DMS153 (cell line): ENCODE measurements at regions not wholly inside any gene's neighbourhood (a gene's known extent, or its start where the extent isn't known, plus 50 kb on each side); places are given as distances from the start of the nearest gene placed in this dataset.

Experiments
- DNase-seq: peaks from one replicate; lab custom pipeline; 2025; lab: John Stamatoyannopoulos, UW

DNA sequence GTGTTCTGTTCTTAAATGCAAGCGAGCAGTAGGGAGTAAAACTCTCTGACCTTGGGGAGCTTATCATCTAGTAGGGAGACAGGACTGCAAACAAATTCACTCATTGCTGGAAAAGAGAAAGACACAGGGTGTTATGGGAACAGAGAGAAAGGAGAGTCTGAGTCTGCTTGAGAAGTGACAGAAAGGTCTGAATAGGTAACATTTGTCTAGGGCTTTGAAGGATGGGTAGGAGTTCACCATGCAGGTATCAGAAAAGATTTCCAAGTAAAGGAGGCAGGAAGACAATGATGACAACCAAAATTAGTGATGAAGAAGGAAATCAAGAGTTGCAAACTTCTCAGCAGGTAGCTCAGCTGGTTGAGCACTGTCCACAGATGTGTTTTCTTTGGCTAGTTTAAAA, 93.6 kb upstream of the GPR139 start:
- no peak for DNase-seq

DNA sequence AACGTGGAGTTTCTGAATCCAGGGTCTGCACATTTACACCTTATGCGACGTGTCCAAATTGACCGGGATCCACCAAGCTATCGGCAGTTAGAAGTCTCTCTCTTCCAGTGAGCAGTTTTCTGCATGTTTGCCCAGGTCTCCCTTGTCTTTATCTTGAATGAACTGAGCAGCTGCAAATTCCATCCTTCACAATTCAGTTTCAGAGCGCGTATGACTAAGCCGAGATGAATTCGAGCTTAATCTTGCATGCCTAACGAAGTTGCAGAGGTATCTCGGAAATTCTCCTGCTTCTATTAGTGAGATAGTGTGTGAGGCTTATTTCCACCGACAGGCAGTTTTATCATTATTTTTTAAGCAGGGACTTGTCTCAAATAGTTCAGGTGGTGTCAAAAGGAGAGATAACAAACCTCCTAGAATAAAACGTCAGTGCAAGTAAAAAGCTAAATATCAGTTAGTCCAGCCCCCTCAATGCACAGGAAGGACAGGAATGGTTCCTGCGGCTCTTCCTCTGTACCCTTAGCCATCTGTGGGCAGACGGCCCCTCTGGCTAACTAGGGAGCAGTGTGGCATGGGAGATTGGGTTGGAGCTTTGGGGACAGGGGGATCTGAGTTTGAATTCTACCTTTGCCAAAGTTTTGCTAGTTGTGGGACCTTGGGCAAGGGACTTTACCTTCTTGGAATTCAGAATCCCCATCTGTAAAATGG, 93.0 kb upstream of the GPR139 start:
- no peak for DNase-seq

DNA sequence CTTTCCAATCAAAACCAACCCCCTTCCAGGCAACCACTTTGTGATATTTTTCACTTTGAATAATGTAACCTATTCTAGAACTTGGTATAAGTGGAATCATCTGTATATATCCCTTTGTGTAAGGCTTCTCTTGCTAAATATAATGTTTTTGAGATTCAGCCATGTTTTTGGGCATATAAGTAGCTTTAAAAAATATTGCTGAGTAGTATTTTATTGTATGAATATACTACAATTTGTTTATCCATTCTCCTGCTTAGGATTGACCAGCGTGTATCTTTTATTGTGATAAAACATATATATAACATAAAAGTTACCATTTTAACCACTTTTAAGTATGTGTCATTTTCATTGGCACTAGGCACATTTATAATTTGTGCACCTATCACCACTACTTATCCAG, 79.8 kb upstream of the GPR139 start:
- DNase-seq, result no peak

DNA sequence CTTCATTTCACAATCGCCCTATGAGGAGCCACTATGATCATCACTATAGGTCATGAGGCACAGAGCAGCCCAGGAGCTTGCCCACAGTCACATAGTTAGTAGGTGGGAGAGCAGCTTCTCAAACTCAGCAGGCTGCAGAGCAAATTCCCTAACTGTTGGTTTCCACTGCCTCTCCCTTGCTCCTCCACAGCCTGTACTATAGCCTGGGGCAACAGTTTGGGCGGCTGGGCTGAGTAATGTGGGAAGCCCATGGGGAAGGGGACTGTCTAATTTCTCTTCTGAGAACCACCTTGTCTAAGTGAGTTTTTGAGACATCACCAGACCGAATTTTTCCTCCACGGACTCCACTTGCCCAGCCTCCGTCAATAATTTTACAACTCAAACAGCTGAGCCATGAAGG, 73.4 kb upstream of the GPR139 start:
- DNase-seq, result no peak

DNA sequence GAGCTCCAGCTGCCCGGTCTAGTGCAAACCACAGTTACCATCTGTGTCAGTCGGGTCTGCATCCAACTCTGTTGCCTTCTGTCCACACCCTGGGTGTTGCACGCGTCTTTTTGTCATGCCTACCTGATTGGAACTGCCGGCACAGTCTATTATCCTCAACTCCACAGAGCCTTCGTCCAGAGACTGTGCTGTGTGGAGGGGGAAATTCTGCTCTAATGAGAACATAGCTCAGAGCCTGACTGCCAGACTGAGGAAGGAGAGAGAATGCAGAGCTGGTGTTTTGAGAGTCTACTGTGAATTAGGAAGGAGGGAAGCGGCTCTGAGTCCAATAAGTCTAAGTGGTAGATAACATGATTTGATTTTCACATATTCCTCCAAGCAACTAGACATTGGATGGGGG, 68.3 kb upstream of the GPR139 start:
- no peak for DNase-seq

DNA sequence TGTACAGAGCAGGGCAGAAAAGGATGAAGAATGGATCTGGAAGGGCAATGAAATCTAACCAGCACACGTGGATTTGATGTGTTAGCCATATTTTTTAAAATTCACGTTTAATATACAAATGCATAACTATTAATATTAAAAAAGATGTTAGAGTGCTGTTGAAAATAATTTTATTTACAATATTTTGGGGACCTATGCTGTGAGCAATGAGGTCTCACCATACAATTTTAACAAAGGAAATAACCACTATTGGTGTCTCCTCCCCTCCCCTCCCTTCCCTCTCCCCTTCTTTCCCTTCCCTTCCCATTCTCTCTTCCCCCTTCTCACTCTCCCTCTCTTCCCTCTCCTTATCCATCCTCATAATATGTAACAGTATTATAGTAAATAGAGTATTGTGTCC, 64.2 kb upstream of the GPR139 start:
- no peak for DNase-seq

DNA sequence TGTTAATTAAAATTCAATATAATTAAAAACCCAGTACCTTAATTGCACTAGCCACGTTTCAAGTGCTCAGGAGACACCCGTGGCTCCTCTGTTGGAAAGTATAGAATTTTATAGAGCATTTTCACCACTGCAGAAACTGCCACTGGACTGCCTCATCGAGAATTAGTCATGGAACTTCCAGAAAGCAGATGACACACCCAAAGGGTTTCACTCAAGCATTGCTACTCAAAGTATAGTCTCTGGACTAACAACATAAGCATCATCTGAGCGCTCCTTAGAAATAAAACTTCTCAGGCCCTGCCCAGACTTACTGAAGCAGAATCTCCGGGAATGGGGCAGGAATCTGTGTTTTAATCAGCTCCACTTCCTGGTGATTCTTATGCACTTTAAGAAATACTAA, 63.5 kb upstream of the GPR139 start:
- DNase-seq, result no peak

DNA sequence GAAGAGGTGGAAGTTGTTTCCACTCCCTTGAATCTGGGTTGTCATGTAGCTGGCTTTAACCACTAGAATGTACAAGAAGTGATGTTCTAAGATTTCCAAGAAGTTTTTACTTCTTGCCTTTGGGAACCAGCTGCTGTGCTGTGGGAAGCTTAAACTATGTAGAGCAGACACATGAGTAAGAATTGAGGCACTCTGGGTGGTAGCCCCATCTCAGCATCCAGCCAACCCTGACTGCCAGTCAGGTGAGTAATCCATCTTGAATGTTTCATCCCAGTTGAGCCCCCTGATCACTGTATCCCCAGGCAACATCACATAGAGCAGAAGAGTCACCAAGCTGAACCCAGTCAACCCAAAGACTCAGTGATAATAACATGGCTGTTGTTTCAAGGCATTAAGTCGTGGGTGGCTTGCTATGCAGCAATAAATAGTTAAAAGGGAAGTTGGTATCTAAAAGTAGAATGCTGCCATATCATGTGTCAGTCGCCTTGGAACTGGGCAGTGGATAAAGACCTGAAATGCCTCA, 62.8 kb upstream of the GPR139 start:
- no peak for DNase-seq

DNA sequence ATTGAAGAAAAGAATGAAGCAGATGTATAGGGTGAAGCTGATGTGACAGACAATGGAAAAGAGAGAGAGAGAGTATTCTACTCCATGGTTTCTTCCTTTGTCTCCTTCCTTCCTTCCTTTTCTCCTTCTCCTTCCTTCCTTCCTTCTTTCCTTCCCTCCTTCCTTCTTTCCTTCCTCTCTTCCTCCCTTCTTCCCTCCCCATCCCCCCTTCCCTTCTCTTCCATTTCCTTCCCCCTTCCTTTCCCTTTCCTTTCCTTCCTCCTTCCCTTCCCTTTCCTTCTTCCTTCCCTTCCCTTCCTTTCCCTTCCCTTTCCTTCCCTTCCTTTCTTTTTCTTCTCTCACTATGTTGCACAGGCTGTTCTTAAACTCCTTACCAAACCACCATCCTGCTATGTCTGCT, 55.7 kb upstream of the GPR139 start:
- DNase-seq, result no peak
